DND-41 (cell line): ENCODE measurements at regions not wholly inside any gene's neighbourhood (a gene's known extent, or its start where the extent isn't known, plus 50 kb on each side); places are given as distances from the start of the nearest gene placed in this dataset.

Experiments used
- EZH2 ChIP-seq: IDR thresholded peaks from 3 replicates; pipeline ENCODE4 v1.6.1; 2012; ENCODE audit warnings: borderline replicate concordance, low read depth, mild to moderate bottlenecking, moderate library complexity, low read length, inconsistent platforms; ENCODE audit not compliant: severe bottlenecking
- TF ChIP-seq, protein P1 (sequence below): IDR thresholded peaks from 2 replicates; pipeline ENCODE4 v1.5.1; 2012; ENCODE audit warnings: borderline replicate concordance, low read length, moderate library complexity, mild to moderate bottlenecking; ENCODE audit not compliant: poor library complexity, severe bottlenecking; ENCODE audit errors: extremely low read depth

GRCh38 chr16:73186752-73187601 lies 139.0 kb upstream of the ZFHX3 start:
- TF ChIP-seq, protein P1, sequence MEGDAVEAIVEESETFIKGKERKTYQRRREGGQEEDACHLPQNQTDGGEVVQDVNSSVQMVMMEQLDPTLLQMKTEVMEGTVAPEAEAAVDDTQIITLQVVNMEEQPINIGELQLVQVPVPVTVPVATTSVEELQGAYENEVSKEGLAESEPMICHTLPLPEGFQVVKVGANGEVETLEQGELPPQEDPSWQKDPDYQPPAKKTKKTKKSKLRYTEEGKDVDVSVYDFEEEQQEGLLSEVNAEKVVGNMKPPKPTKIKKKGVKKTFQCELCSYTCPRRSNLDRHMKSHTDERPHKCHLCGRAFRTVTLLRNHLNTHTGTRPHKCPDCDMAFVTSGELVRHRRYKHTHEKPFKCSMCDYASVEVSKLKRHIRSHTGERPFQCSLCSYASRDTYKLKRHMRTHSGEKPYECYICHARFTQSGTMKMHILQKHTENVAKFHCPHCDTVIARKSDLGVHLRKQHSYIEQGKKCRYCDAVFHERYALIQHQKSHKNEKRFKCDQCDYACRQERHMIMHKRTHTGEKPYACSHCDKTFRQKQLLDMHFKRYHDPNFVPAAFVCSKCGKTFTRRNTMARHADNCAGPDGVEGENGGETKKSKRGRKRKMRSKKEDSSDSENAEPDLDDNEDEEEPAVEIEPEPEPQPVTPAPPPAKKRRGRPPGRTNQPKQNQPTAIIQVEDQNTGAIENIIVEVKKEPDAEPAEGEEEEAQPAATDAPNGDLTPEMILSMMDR = no peak
- no peak for TF ChIP-seq EZH2
